Kidney (tissue), 13 donors: ENCODE measurements at regions not wholly inside any gene's neighbourhood (a gene's known extent, or its start where the extent isn't known, plus 50 kb on each side); places are given as distances from the start of the nearest gene placed in this dataset.
A peak's percentile ranks its signal among the peaks of the same experiment; 100 is the strongest.

Experiments used
- DNase-seq, 5 donors: peaks; one replicate each; pipeline ENCODE4 v3.0.0-alpha.2; 2013 to 2020
- FAIRE-seq: peaks from 2 replicates; lab custom pipeline; 2012; peaks lifted over from hg19 to GRCh38; lab: Jason Lieb, UNC
- H3K27ac ChIP-seq, 2 donors: one replicate each; pipeline ENCODE4 v1.7.0; 2013; ENCODE audit warnings: low read depth in 2 of 2, low read length in 2 of 2, inconsistent platforms in 1 of 2
- H3K27me3 ChIP-seq: one replicate; pipeline ENCODE4 v1.7.1; 2013; ENCODE audit warnings: low read length, inconsistent platforms; ENCODE audit not compliant: control insufficient read depth, insufficient read depth
- H3K36me3 ChIP-seq, 3 donors: one replicate each; pipeline versions ENCODE4 v1.7.0 to v1.7.1; 2013; ENCODE audit warnings: low read length in 3 of 3, control low read depth in 1 of 3, inconsistent platforms in 1 of 3; ENCODE audit not compliant: insufficient read depth in 3 of 3, control insufficient read depth in 2 of 3
- H3K4me1 ChIP-seq, 3 donors: one replicate each; pipeline versions ENCODE4 v1.7.0 to v1.7.1; 2013; ENCODE audit warnings: low read length in 3 of 3, inconsistent platforms in 1 of 3, low read depth in 1 of 3; ENCODE audit not compliant: control insufficient read depth in 2 of 3, insufficient read depth in 2 of 3
- H3K4me3 ChIP-seq, 3 donors: one replicate each; pipeline versions ENCODE4 v1.7.0 to v1.8.1; 2013; ENCODE audit warnings: low read length in 3 of 3, control low read depth in 1 of 3, inconsistent platforms in 1 of 3
- H3K9ac ChIP-seq, 3 donors: one replicate each; pipeline versions ENCODE4 v1.7.0 to v1.7.1; 2013; ENCODE audit warnings: low read length in 3 of 3, control low read depth in 1 of 3, inconsistent platforms in 1 of 3
- H3K9me3 ChIP-seq, 3 donors: one replicate each; pipeline versions ENCODE4 v1.7.0 to v1.7.1; 2013; ENCODE audit warnings: low read length in 3 of 3, control low read depth in 1 of 3, inconsistent platforms in 1 of 3; ENCODE audit not compliant: control insufficient read depth in 2 of 3, insufficient read depth in 1 of 3
- intact Hi-C: fragments of 100-400 bp; cut with DNase I; formaldehyde crosslinking; loops from one replicate; pipeline ENCODE4 v1.11.1; 2022
- TF ChIP-seq, protein P1 (sequence below): IDR thresholded peaks from 3 replicates; pipeline ENCODE4 v1.5.1; 2012; ENCODE audit warnings: mild to moderate bottlenecking, moderate library complexity, borderline replicate concordance; ENCODE audit not compliant: insufficient read depth; ENCODE audit errors: extremely low read depth
- donor health status: control.
- donor health status: control.
- donor health status: control.
- donor health status: control.
- donor health status: control.
- donor health status: DM: yes; HTN: yes; CAD: no.
- donor health status: Normal renal cell carcinoma (clear cell type).

DNA sequence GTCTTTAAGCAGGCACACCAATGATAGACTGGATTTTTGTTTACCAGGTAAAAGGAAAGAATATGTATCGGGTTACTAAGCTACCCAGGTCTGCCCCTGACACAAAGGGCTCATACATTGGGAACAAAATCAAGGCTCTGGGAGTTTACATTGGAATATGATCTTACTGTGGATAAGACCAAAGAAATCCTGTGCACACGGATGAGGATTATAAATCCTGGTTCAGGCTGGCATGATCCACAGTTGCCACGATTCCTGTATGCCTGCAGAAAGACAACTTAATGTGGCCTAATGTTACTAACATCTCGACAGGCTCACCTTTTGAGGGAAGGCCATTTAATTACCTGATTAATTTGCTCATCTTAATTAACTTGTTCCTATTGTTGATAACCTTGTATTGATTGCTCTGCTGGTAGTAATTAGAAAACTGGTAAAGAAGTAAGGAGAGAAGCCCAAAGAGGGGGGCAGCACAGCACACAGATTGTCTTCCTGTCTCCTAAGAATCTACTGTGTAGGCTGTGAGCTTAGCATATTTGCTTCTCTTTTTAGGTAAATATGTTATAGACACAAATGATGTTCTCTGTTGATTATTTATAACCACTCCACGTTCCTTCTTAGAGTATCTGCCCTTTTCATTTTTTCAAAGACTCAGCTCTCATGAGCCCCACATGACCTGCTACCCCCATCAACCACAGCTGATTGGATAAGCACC is 51.0 kb upstream of the TOX3 start:
- DNase-seq = peak in 2 of 5 donors; percentile 12 to 53
- Histone ChIP-seq H3K9me3 (no peaks in the 10 kb centered on the region), H3K36me3 (no peaks in the 10 kb centered on the region), H3K27me3 (no peaks in the 10 kb centered on the region), H3K9ac (no peak overlapping the region), H3K4me3 (no peak overlapping the region), H3K4me1 (no peaks in the 10 kb centered on the region), H3K27ac (no peak overlapping the region)
- intact Hi-C loops = no loop called here
- no peak for FAIRE-seq
- TF ChIP-seq, protein P1, sequence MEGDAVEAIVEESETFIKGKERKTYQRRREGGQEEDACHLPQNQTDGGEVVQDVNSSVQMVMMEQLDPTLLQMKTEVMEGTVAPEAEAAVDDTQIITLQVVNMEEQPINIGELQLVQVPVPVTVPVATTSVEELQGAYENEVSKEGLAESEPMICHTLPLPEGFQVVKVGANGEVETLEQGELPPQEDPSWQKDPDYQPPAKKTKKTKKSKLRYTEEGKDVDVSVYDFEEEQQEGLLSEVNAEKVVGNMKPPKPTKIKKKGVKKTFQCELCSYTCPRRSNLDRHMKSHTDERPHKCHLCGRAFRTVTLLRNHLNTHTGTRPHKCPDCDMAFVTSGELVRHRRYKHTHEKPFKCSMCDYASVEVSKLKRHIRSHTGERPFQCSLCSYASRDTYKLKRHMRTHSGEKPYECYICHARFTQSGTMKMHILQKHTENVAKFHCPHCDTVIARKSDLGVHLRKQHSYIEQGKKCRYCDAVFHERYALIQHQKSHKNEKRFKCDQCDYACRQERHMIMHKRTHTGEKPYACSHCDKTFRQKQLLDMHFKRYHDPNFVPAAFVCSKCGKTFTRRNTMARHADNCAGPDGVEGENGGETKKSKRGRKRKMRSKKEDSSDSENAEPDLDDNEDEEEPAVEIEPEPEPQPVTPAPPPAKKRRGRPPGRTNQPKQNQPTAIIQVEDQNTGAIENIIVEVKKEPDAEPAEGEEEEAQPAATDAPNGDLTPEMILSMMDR = no peak

DNA sequence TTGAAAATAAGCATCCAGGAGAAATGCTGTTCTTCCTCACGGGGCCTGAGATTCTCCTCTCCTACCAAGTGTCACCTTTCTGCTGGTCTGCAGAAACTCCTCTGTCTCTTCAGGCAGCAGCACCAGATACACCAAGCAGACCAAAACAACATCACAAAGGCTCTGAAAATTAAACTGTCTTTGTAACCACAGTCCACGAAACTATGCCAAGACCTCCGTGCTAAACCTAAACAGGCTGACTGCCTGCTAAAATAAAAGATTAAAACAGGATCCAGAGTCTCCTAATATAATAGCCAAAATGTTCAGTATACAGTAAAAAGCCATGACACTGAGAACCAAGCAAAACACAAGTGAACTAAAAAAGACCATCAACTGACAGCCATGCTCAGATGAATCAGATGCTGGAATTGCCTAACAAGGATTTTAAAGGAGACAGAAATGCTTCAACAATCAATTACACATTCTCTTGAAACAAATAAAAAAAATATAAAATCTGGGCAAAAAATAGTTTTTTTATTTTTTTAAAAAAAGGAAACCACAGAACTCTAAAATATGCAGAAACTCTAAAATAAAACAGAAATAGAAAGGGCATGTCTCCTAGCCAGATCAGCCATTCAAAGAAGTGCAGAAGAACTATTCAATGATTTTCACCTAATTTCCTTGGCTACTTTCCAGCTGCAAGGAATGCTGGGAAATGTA is 50.3 kb upstream of the TOX3 start:
- FAIRE-seq = no peak

More for the DNA sequence above, 50.3 kb upstream of the TOX3 start:
- H3K4me3 ChIP-seq = no peak overlapping the region
- DNase-seq = peak in 1 of 5 donors; percentile 62
- H3K27me3 ChIP-seq = no peaks in the 10 kb centered on the region
- no peaks in the 10 kb centered on the region for H3K36me3 ChIP-seq
- H3K4me1 ChIP-seq = no peaks in the 10 kb centered on the region
- TF ChIP-seq, protein P1 = no peak
- intact Hi-C loops = no loop called here
- H3K27ac ChIP-seq = no peak overlapping the region
- H3K9ac ChIP-seq = no peak overlapping the region
- no peaks in the 10 kb centered on the region for H3K9me3 ChIP-seq
